Uterus (tissue), 2 donors: ENCODE measurements at regions not wholly inside any gene's neighbourhood (a gene's known extent, or its start where the extent isn't known, plus 50 kb on each side); places are given as distances from the start of the nearest gene placed in this dataset.

Source experiments
- CTCF ChIP-seq, 4 experiments: fragments of 200-600 bp in 2 of 4; fragments of 450-650 bp in 2 of 4; sonication (generic) in 2 of 4; IDR thresholded peaks; one replicate each; pipeline ENCODE4 v1.5.1; 2016 to 2019; ENCODE audit warnings: antibody characterized with exemption in 4 of 4, mild to moderate bottlenecking in 2 of 4, moderate library complexity in 1 of 4
- POLR2A ChIP-seq, 2 donors: fragments of 450-650 bp; IDR thresholded peaks; one replicate each; pipeline ENCODE4 v1.6.1; 2016; ENCODE audit warnings: antibody characterized with exemption in 2 of 2, mild to moderate bottlenecking in 1 of 2, moderate library complexity in 1 of 2

- TF ChIP-seq CTCF (IDR thresholded peaks at IDR 0.05) (no peak), POLR2A (IDR thresholded peaks at IDR 0.05) (no peak)
Observed at GRCh38 chr18:48459016-48459415, 49.8 kb upstream of the ZBTB7C start.
